ENCODE measurements at regions not wholly inside any gene's neighbourhood (a gene's known extent, or its start where the extent isn't known, plus 50 kb on each side); places are given as distances from the start of the nearest gene placed in this dataset.
A peak's percentile ranks its signal among the peaks of the same experiment; 100 is the strongest.

DNA sequence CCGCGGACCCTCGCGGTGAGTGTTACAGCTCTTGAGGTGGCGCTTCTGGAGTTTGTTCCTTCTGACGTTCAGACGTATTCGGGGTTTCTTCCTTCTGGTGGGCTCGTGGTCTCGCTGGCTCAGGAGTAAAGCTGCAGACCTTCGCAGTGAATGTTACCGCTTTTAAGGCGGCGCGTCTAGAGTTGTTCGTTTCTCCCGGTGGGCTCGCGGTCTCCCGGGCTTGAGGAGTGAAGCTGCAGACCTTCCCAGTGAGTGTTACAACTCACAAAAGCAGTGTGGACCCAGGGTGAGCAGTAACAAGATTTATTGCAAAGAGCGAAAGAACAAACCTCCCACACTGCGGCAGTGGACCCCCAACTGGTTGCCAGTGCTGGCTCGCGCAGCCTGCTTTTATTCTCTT is 177.1 kb downstream of the UACA start:
- Histone ChIP-seq H3K27ac (no peak overlapping the region), H3K4me1 (no peaks in the 10 kb centered on the region), H3K36me3 (no peaks in the 10 kb centered on the region), H3K4me3 (no peak overlapping the region), H3K9me3 (no peaks in the 10 kb centered on the region), H3K27me3 (peaks cover 0 to 2% of the 10 kb centered on the region in 2 donors)
- TF ChIP-seq POLR2AphosphoS5 (IDR thresholded peaks at IDR 0.05), result no peak
- TF ChIP-seq POLR2A (IDR thresholded peaks at IDR 0.05), result no peak
- TF ChIP-seq, protein P1, sequence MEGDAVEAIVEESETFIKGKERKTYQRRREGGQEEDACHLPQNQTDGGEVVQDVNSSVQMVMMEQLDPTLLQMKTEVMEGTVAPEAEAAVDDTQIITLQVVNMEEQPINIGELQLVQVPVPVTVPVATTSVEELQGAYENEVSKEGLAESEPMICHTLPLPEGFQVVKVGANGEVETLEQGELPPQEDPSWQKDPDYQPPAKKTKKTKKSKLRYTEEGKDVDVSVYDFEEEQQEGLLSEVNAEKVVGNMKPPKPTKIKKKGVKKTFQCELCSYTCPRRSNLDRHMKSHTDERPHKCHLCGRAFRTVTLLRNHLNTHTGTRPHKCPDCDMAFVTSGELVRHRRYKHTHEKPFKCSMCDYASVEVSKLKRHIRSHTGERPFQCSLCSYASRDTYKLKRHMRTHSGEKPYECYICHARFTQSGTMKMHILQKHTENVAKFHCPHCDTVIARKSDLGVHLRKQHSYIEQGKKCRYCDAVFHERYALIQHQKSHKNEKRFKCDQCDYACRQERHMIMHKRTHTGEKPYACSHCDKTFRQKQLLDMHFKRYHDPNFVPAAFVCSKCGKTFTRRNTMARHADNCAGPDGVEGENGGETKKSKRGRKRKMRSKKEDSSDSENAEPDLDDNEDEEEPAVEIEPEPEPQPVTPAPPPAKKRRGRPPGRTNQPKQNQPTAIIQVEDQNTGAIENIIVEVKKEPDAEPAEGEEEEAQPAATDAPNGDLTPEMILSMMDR (IDR thresholded peaks at IDR 0.05), result no peak
- intact Hi-C loops (cut with DNase I; ENCODE audit: low total_unique reads), result no loop called here
- no peak for DNase-seq (ENCODE audit: low spot score in 2 of 2)

DNA sequence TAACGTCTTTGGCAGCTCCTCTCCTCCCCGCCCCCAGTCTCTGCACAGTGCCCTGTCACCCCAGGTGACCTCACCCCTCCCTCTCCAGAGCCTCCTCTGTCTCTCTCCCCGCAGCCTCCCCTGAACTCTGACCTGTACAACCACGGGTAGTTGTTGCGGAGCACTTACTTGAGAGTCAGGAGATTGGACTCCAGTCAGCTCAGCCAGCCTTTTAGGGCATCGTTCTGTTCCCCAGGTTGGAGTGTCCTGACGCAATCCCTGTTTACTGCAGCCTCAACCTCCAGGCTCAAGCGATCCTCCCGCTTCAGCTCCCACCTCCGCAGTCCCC is 177.7 kb downstream of the UACA start:
- H3K36me3 ChIP-seq, result no peaks in the 10 kb centered on the region
- H3K9me3 ChIP-seq, result no peaks in the 10 kb centered on the region
- no peak overlapping the region for H3K27ac ChIP-seq
- intact Hi-C loops (cut with DNase I; ENCODE audit: low total_unique reads), result no loop called here
- no peak for DNase-seq (ENCODE audit: low spot score in 2 of 2)
- H3K4me3 ChIP-seq, result peak overlapping the region in 1 of 3 donors; percentile 59
- peaks cover 0 to 2% of the 10 kb centered on the region in 2 donors for H3K27me3 ChIP-seq
- TF ChIP-seq POLR2A (IDR thresholded peaks at IDR 0.05), result no peak
- TF ChIP-seq, protein P1 (IDR thresholded peaks at IDR 0.05), result no peak
- no peak for TF ChIP-seq POLR2AphosphoS5 (IDR thresholded peaks at IDR 0.05)
- no peaks in the 10 kb centered on the region for H3K4me1 ChIP-seq

DNA sequence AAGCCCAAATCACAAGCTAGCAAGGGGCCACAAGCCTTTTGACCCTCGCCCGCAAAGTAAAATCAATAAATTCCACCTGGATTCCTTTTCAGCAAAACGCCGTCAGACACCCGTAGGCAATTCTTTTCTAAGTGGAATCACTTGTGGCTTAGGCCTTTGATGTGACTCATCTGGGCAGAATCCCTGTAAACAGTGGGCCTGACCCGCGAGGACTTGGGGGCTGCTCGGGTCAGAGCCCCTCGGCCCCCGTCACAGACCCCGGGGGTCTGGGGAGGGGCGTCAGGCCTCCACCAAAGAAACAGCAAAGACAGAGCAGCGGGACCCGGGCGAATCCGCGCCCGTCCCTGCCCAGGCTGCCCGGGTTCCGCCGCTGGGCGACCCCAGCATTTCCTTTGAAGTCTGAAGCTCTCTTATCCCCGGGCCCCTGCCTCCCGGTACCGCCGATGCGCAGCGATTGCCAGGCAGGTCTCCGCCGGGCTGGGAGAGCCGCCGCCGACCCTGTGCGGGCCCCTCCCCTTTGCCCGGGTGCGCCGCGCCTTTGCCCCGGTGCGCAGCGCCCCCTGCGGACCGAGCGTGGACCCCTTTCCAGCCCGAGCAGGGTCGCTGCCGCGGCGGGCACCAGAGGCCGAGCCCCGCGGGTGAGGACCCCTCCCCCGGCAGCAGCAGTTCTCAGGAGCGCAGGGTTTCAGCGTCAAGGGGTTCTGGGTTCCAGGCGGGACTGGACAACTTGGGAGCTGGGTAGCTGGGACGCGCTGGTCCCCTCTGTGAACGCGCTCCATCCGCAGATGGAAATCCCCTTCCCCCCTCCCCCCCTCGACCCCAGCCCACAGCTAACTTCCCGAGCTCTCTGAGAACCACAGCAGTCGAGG is 178.3 kb downstream of the UACA start:
- Histone ChIP-seq H3K4me3 (peak overlapping the region in 2 of 3 donors; percentile 30 to 59), H3K4me1 (no peaks in the 10 kb centered on the region), H3K27me3 (peaks cover 0 to 2% of the 10 kb centered on the region in 2 donors), H3K9me3 (no peaks in the 10 kb centered on the region), H3K27ac (peak overlapping the region in 1 of 2 donors; percentile 11), H3K36me3 (no peaks in the 10 kb centered on the region)
- TF ChIP-seq, protein P1 (IDR thresholded peaks at IDR 0.05), result peak in 2 of 3 donors; percentile 21 to 22
- no peak for TF ChIP-seq POLR2AphosphoS5 (IDR thresholded peaks at IDR 0.05)
- intact Hi-C loops (cut with DNase I; ENCODE audit: low total_unique reads), result no loop called here
- DNase-seq (ENCODE audit: low spot score in 2 of 2), result no peak

DNA sequence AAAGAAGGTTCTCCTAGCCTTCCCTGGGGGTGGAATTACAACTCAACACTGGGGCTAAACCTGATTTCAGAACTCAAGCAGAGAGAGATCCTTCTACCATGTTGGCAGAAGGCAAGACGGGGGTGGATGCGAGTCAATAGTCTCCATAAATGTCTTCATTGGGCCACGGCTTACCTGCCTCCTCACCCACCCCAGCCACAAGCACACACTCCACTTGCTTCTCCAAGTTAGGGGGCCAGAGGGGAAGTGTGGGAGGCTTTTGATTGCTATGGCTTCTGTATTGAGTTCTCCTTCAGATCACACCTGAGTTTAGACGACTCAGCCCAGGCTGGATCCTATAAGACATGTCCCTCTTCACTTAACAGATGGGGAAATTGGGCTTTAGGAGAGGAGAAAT is 178.9 kb downstream of the UACA start:
- no peak for DNase-seq (ENCODE audit: low spot score in 2 of 2)
- Histone ChIP-seq H3K9me3 (no peaks in the 10 kb centered on the region), H3K4me1 (no peaks in the 10 kb centered on the region), H3K36me3 (no peaks in the 10 kb centered on the region), H3K4me3 (no peak overlapping the region), H3K27me3 (peaks cover 0 to 2% of the 10 kb centered on the region in 2 donors), H3K27ac (peak overlapping the region in 1 of 2 donors; percentile 11)
- TF ChIP-seq POLR2AphosphoS5 (IDR thresholded peaks at IDR 0.05) (no peak), POLR2A (IDR thresholded peaks at IDR 0.05) (no peak)
- TF ChIP-seq, protein P1 (IDR thresholded peaks at IDR 0.05), result no peak
- intact Hi-C loops (cut with DNase I; ENCODE audit: low total_unique reads), result no loop called here

DNA sequence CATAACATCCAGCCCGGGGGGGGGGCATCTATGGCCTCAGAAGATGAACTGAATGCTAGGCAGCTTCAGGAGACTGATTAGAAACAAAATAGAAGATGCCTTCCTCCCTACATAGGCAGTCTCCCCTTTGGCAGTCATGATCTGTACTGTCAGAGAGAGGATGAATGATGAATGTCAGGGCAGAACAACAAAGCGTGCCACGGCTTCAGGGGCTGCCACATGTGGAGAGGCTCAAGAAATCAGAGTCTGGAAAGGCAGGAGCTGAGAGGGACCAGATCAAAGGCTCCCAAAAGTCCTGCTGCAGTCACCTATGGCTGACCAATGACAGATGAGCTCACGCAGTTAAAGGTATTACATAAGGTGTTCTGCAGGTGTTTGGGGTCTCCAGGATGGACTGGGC is 180.4 kb downstream of the UACA start:
- H3K36me3 ChIP-seq, result no peaks in the 10 kb centered on the region
- no peaks in the 10 kb centered on the region for H3K9me3 ChIP-seq
- H3K27me3 ChIP-seq, result peaks cover 0 to 2% of the 10 kb centered on the region in 2 donors
- TF ChIP-seq POLR2A (IDR thresholded peaks at IDR 0.05) (no peak), POLR2AphosphoS5 (IDR thresholded peaks at IDR 0.05) (no peak)
- TF ChIP-seq, protein P1 (IDR thresholded peaks at IDR 0.05), result no peak
- H3K4me3 ChIP-seq, result no peak overlapping the region
- no peaks in the 10 kb centered on the region for H3K4me1 ChIP-seq
- intact Hi-C loops (cut with DNase I; ENCODE audit: low total_unique reads), result no loop called here
- DNase-seq (ENCODE audit: low spot score in 2 of 2), result no peak
- H3K27ac ChIP-seq, result no peak overlapping the region
